Left hindlimb (tissue), 1 donor: ENCODE measurements at regions not wholly inside any gene's neighbourhood (a gene's known extent, or its start where the extent isn't known, plus 50 kb on each side); places are given as distances from the start of the nearest gene placed in this dataset.
"Not testable (repeated sequence)": the region's sequence is repeated elsewhere in the genome, so short reads cannot be mapped to it uniquely, and the experiment has no call there.

ENCODE experiments used
- DNase-seq: peaks from one replicate; pipeline ENCODE4 v3.0.0-alpha.2; 2018

GRCh38 chr11:109946322-109946846, 146.8 kb upstream of the ZC3H12C start:
- DNase-seq = peak; percentile 81

- no peak for DNase-seq
Measured at GRCh38 chr11:109954534-109954933, 138.7 kb upstream of the ZC3H12C start.

- no peak for DNase-seq
Measured at GRCh38 chr11:109956124-109956793, 136.9 kb upstream of the ZC3H12C start.

- DNase-seq = no peak
Measured at GRCh38 chr11:109957000-109957399, 136.2 kb upstream of the ZC3H12C start.

GRCh38 chr11:109957601-109958000, 135.6 kb upstream of the ZC3H12C start:
- DNase-seq = no peak

GRCh38 chr11:109958131-109958820, 134.9 kb upstream of the ZC3H12C start:
- no peak for DNase-seq

- no peak for DNase-seq
Measured at GRCh38 chr11:109958821-109959166, 134.4 kb upstream of the ZC3H12C start.

GRCh38 chr11:109960831-109961230, 132.4 kb upstream of the ZC3H12C start:
- DNase-seq = peak; percentile 63

GRCh38 chr11:109961261-109961660, 131.9 kb upstream of the ZC3H12C start:
- no peak for DNase-seq

GRCh38 chr11:109963101-109963500, 130.1 kb upstream of the ZC3H12C start:
- no peak for DNase-seq

- no peak for DNase-seq
Measured at GRCh38 chr11:109964487-109964886, 128.7 kb upstream of the ZC3H12C start.

GRCh38 chr11:109965445-109965844, 127.7 kb upstream of the ZC3H12C start:
- DNase-seq = not testable (repeated sequence)

GRCh38 chr11:109965926-109966325, 127.3 kb upstream of the ZC3H12C start:
- not testable (repeated sequence) for DNase-seq

- not testable (repeated sequence) for DNase-seq
Measured at GRCh38 chr11:109967136-109967535, 126.1 kb upstream of the ZC3H12C start.

- no peak for DNase-seq
Measured at GRCh38 chr11:109968299-109968698, 124.9 kb upstream of the ZC3H12C start.

GRCh38 chr11:109968781-109969180, 124.4 kb upstream of the ZC3H12C start:
- no peak for DNase-seq

GRCh38 chr11:109970516-109971183, 122.5 kb upstream of the ZC3H12C start:
- DNase-seq = no peak

- DNase-seq = peak; percentile 42
Measured at GRCh38 chr11:109971184-109971523, 122.0 kb upstream of the ZC3H12C start.

GRCh38 chr11:109972181-109972715, 120.9 kb upstream of the ZC3H12C start:
- DNase-seq = no peak

GRCh38 chr11:109972939-109973338, 120.3 kb upstream of the ZC3H12C start:
- DNase-seq = no peak

GRCh38 chr11:109973486-109973885, 119.7 kb upstream of the ZC3H12C start:
- DNase-seq = no peak

GRCh38 chr11:109974523-109974922, 118.7 kb upstream of the ZC3H12C start:
- DNase-seq = no peak

- no peak for DNase-seq
Measured at GRCh38 chr11:109978895-109979294, 114.3 kb upstream of the ZC3H12C start.
